GM12878 (cell line): ENCODE measurements at regions not wholly inside any gene's neighbourhood (a gene's known extent, or its start where the extent isn't known, plus 50 kb on each side); places are given as distances from the start of the nearest gene placed in this dataset.

Source experiments
- ATAC-seq: fragments of 200-7000 bp; cut with Tn5 transposase; 3 replicates; pipeline ENCODE4 v1.9.1; 2020; ENCODE audit warnings: mild to moderate bottlenecking, moderate library complexity
- BruUV-seq: library from RNA; stranded (reverse); fragments of 400-500 nt; replicated peaks from 2 replicates; lab custom pipeline; 2021; lab: Mats Ljungman, UMichigan
- CTCF ChIA-PET: fragments of 300-600 bp; sonication (Branson Sonifier 250); formaldehyde crosslinking; extraction: SDS; loops from one replicate; lab custom pipeline; 2021; ENCODE audit warnings: inconsistent platforms; lab: Yijun Ruan, JAX
- POLR2A ChIA-PET: fragments of 350-600 bp; formaldehyde crosslinking; extraction: SDS; loops from one replicate; lab custom pipeline; 2021; ENCODE audit warnings: inconsistent platforms; lab: Charles Lee
- RAD21 ChIA-PET: fragments of 300-600 bp; sonication (Branson Sonifier 250); formaldehyde crosslinking; loops from one replicate; lab custom pipeline; 2023; ENCODE audit warnings: antibody characterized with exemption; ENCODE audit not compliant: unreplicated experiment; lab: Charles Lee
- SMC1A ChIA-PET: fragments of 300-600 bp; sonication (Branson Sonifier 250); formaldehyde crosslinking; loops from one replicate; lab custom pipeline; 2023; ENCODE audit not compliant: unreplicated experiment, uncharacterized antibody; lab: Charles Lee
- DNase-seq: peaks from one replicate; pipeline ENCODE4 v3.0.0-alpha.2; 2011; ENCODE audit warnings: low read depth, low spot score
- FAIRE-seq: peaks from 3 replicates; lab custom pipeline; 2011; peaks lifted over from hg19 to GRCh38; lab: Jason Lieb, UNC
- H2AFZ ChIP-seq: 2 replicates; pipeline ENCODE4 v1.6.0; 2011; ENCODE audit warnings: low read depth, low read length, control low read depth; ENCODE audit not compliant: control insufficient read depth
- H3K27ac ChIP-seq: 2 replicates; pipeline ENCODE4 v1.5.1; 2011; ENCODE audit warnings: control low read depth; ENCODE audit not compliant: control insufficient read depth, insufficient read depth
- H3K27me3 ChIP-seq, 2 experiments: replicated peaks in 1 of 2; 2 replicates each; pipeline versions ENCODE4 v1.6.0 to v1.6.1; 2011; ENCODE audit warnings: low read length in 1 of 2; ENCODE audit not compliant: control insufficient read depth in 2 of 2, insufficient read depth in 2 of 2
- H3K36me3 ChIP-seq, 2 experiments: 2 replicates each; pipeline ENCODE4 v1.5.1; 2011; ENCODE audit warnings: low read length in 1 of 2; ENCODE audit not compliant: control insufficient read depth in 2 of 2, insufficient read depth in 2 of 2
- H3K4me1 ChIP-seq: 2 replicates; pipeline ENCODE4 v1.6.1; 2011; ENCODE audit warnings: mild to moderate bottlenecking, low read length, moderate library complexity, mixed read lengths; ENCODE audit not compliant: control insufficient read depth, insufficient read depth
- H3K4me2 ChIP-seq: 2 replicates; pipeline ENCODE4 v1.6.0; 2011; ENCODE audit warnings: control low read depth; ENCODE audit not compliant: control insufficient read depth, insufficient read depth
- H3K4me3 ChIP-seq: fragments of 200-600 bp; sonication (generic); 2 replicates; pipeline ENCODE4 v1.5.1; 2016
- H3K79me2 ChIP-seq: 2 replicates; pipeline ENCODE4 v1.6.0; 2011; ENCODE audit warnings: low read length; ENCODE audit not compliant: control insufficient read depth, insufficient read depth
- H3K9ac ChIP-seq: 2 replicates; pipeline ENCODE4 v1.8.0; 2011; ENCODE audit warnings: low read length, control low read depth, mixed read lengths; ENCODE audit not compliant: control insufficient read depth, insufficient read depth
- H3K9me3 ChIP-seq: replicated peaks from 3 replicates; pipeline ENCODE4 v1.5.1; 2011; ENCODE audit warnings: mild to moderate bottlenecking, low read length; ENCODE audit not compliant: control insufficient read depth, insufficient read depth
- H4K20me1 ChIP-seq: 2 replicates; pipeline ENCODE4 v1.6.0; 2011; ENCODE audit not compliant: control insufficient read depth, insufficient read depth
- ATF2 ChIP-seq: IDR thresholded peaks from 2 replicates; pipeline ENCODE4 v1.6.1; 2012; ENCODE audit warnings: low read length, inconsistent platforms
- ELK1 ChIP-seq: IDR thresholded peaks from 2 replicates; pipeline ENCODE4 v1.6.1; 2012; ENCODE audit warnings: low read depth, low read length, improper control_type of control experiment
- GATAD2B ChIP-seq: fragments of 450-650 bp; conservative IDR thresholded peaks from 2 replicates; pipeline ENCODE4 v1.6.1; 2017; ENCODE audit warnings: low read depth, mild to moderate bottlenecking, moderate library complexity
- HCFC1 ChIP-seq: fragments of 150-350 bp; IDR thresholded peaks from 2 replicates; pipeline ENCODE4 v1.6.1; 2014; ENCODE audit warnings: low read length
- MTA3 ChIP-seq: IDR thresholded peaks from 2 replicates; pipeline ENCODE4 v1.6.1; 2012; ENCODE audit warnings: low read length, inconsistent platforms, borderline replicate concordance
- NFIC ChIP-seq: IDR thresholded peaks from 2 replicates; pipeline ENCODE4 v1.6.1; 2012; ENCODE audit warnings: low read depth, mild to moderate bottlenecking, inconsistent platforms, low read length, moderate library complexity
- RBBP5 ChIP-seq: fragments of 200-600 bp; sonication (generic); conservative IDR thresholded peaks from 2 replicates; pipeline ENCODE4 v1.6.1; 2016
- SREBF2 ChIP-seq: IDR thresholded peaks from 2 replicates; pipeline ENCODE4 v1.6.1; 2012; ENCODE audit warnings: mild to moderate bottlenecking, low read length
- WGBS: methylation state at CpG from one replicate; pipeline ENCODE4 v1.1.6; 2016; ENCODE audit warnings: low lambda C conversion rate; ENCODE audit not compliant: insufficient replicate concordance, insufficient coverage; ENCODE audit errors: missing lambda C conversion rate; 5-methylcytosine and 5-hydroxymethylcytosine counted together
- in situ Hi-C: fragments of 300-500 bp; cut with MboI; formaldehyde crosslinking; loops from 9 replicates; pipeline ENCODE4 v1.14.3; 2018; ENCODE audit warnings: mixed read lengths
- intact Hi-C: fragments of 100-400 bp; cut with micrococcal nuclease; formaldehyde crosslinking; loops from one replicate; pipeline ENCODE4 v1.14.2; 2022; ENCODE audit not compliant: unreplicated experiment

- no peaks in the 10 kb centered on the region for H3K36me3 ChIP-seq
- FAIRE-seq, result peak; percentile 61
- H3K27ac ChIP-seq, result no peak overlapping the region
- no peaks in the 10 kb centered on the region for H3K27me3 ChIP-seq
- no peaks in the 10 kb centered on the region for H3K9me3 ChIP-seq
- H4K20me1 ChIP-seq, result no peaks in the 10 kb centered on the region
- peaks cover 8% of the 10 kb centered on the region for H3K4me1 ChIP-seq
- H3K4me2 ChIP-seq, result no peak overlapping the region
- ChIA-PET POLR2A (no interaction called here), SMC1A (interaction anchor here (1.1 to 1.5 kb wide), 2 partner anchors 16 to 215 kb away, joined by 3 to 4 read pairs; no protein-coding TSS in a partner anchor), RAD21 (no interaction called here), CTCF (no interaction called here)
- WGBS, result 58% methylated on average over 6 of the region's 6 CpGs
- in situ Hi-C loops (no loop called here), intact Hi-C loops (no loop called here)
- TF ChIP-seq MTA3 (no peak), RBBP5 (no peak), SREBF2 (no peak), GATAD2B (no peak), NFIC (no peak), HCFC1 (no peak), ATF2 (no peak), ELK1 (no peak)
- no peak overlapping the region for H3K4me3 ChIP-seq
- no peak overlapping the region for H3K9ac ChIP-seq
- no peaks in the 10 kb centered on the region for H3K79me2 ChIP-seq
- no peak for ATAC-seq
- no peak for DNase-seq
- no peak overlapping the region for H2AFZ ChIP-seq
- BruUV-seq, result no TSS peak
Measured at GRCh38 chr13:50585674-50586413, 257.6 kb downstream of the DLEU7 start.
